GM12801 (cell line): ENCODE measurements at regions not wholly inside any gene's neighbourhood (a gene's known extent, or its start where the extent isn't known, plus 50 kb on each side); places are given as distances from the start of the nearest gene placed in this dataset.

Source experiments
- TF ChIP-seq, protein P1 (sequence below): IDR thresholded peaks from one replicate; pipeline ENCODE4 v1.5.1; 2011; ENCODE audit warnings: control low read depth; ENCODE audit not compliant: insufficient read length; ENCODE audit errors: extremely low read depth

DNA sequence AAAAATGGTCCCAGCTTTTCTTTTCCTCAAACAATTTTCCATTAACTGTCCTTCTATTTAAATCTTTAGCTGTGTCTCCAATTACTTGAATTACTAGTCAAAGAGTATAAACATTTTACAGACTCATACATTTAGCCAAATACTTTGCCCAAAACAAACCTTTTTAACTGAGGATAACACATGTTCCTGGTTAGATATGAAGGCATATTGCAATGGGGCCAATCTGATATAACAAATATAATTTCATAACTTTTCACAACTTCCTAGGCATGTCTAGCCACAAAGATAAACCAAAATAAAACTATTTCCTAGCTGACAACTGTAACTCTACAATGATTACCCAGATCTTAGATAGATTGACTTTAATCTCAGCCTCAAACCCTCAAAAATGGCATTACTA is 247.5 kb upstream of the ZNF521 start:
- TF ChIP-seq, protein P1, sequence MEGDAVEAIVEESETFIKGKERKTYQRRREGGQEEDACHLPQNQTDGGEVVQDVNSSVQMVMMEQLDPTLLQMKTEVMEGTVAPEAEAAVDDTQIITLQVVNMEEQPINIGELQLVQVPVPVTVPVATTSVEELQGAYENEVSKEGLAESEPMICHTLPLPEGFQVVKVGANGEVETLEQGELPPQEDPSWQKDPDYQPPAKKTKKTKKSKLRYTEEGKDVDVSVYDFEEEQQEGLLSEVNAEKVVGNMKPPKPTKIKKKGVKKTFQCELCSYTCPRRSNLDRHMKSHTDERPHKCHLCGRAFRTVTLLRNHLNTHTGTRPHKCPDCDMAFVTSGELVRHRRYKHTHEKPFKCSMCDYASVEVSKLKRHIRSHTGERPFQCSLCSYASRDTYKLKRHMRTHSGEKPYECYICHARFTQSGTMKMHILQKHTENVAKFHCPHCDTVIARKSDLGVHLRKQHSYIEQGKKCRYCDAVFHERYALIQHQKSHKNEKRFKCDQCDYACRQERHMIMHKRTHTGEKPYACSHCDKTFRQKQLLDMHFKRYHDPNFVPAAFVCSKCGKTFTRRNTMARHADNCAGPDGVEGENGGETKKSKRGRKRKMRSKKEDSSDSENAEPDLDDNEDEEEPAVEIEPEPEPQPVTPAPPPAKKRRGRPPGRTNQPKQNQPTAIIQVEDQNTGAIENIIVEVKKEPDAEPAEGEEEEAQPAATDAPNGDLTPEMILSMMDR, result no peak

DNA sequence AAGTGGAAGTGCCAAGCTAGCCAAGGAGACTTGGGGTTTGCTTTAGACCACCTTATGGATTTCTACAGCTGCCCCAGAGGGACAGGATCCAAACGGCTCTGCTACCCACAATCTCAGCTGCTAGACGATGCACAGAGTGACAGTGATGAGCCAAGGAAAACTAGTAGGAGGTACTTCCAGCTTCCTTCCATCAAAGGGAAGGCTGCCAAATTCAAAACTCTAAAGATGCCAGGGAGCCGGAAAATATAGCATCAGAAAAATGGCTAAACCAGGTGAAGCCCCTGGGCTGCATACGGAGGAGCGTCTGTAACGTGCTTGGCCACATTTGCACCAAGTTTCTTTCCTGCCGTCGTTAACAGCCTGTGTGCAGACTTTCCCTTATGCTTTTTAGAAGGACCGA is 245.5 kb upstream of the ZNF521 start:
- TF ChIP-seq, protein P1, result no peak

GRCh38 chr18:25595274-25596060 is 243.5 kb upstream of the ZNF521 start:
- TF ChIP-seq, protein P1, result no peak

- TF ChIP-seq, protein P1, result no peak
These were observed 242.4 kb upstream of the ZNF521 start for GRCh38 chr18:25594351-25594750.

DNA sequence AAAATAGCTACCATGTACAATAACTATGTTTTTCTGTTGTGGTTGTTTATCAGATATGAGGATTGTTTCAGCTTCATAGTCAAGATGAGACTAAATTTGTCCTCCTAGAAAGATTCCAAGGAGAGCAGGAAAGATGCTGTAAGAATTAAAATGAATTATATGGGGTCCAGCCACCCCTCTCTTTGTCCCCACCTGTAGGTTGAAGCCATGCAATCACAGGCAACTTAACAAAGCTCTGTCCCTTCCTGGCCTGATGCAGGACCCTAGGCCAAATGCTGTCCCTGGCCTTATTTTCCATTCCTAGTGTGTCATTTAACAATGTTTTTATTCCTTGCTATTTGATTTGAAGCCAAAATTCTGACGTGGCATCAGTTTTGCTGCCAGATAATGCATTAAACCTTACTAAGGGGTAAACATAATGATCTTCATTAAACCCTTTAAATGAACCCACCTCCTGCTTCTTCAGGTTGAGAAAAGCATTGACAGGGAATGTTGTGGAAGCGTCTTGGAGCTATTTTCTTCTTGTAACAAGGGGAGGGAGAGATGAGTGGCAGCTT is 240.9 kb upstream of the ZNF521 start:
- TF ChIP-seq, protein P1, result no peak

GRCh38 chr18:25590456-25590855 is 238.5 kb upstream of the ZNF521 start:
- TF ChIP-seq, protein P1, result no peak

- TF ChIP-seq, protein P1, result no peak
These were observed 235.6 kb upstream of the ZNF521 start for GRCh38 chr18:25587545-25587944.
